Epithelial cell of proximal tubule (primary cell): ENCODE measurements at regions not wholly inside any gene's neighbourhood (a gene's known extent, or its start where the extent isn't known, plus 50 kb on each side); places are given as distances from the start of the nearest gene placed in this dataset.

Source experiments
- DNase-seq: peaks from one replicate; pipeline ENCODE4 v3.0.0-alpha.2; 2011; ENCODE audit warnings: low read depth
- H3K4me3 ChIP-seq: 2 replicates; pipeline ENCODE4 v1.5.1; 2011; ENCODE audit warnings: low read depth, mild to moderate bottlenecking, low read length
- CTCF ChIP-seq: conservative IDR thresholded peaks from 2 replicates; pipeline ENCODE4 v1.5.1; 2012; ENCODE audit warnings: low read depth, mild to moderate bottlenecking, low read length

DNA sequence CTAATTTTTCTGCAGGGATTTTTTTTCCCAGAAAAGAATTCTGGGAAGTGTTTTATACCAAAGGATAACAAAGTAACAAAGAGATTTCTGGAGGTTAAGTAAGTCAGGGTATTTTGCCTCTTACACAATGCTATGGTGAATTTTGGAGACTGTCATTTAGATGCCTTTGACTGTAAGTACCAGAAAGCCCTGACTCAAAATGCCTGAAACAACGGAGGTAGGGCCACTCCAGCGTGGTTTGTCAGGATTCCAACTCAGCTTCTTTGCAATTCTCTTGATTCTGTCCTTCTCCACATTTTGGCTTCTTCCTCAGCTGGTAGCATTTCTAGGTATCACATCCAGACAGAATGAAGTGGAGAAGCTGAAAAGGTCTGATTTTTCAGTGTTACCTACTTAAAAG is 106.5 kb downstream of the UCHL5 start:
- TF ChIP-seq CTCF = no peak
- DNase-seq = no peak
- H3K4me3 ChIP-seq = no peak overlapping the region

GRCh38 chr1:192954705-192955265 is 104.4 kb downstream of the UCHL5 start:
- H3K4me3 ChIP-seq = no peak overlapping the region
- no peak for TF ChIP-seq CTCF
- no peak for DNase-seq

- no peak for DNase-seq
- no peak for TF ChIP-seq CTCF
- no peak overlapping the region for H3K4me3 ChIP-seq
Observed at GRCh38 chr1:192958350-192958749, 100.8 kb downstream of the UCHL5 start.

DNA sequence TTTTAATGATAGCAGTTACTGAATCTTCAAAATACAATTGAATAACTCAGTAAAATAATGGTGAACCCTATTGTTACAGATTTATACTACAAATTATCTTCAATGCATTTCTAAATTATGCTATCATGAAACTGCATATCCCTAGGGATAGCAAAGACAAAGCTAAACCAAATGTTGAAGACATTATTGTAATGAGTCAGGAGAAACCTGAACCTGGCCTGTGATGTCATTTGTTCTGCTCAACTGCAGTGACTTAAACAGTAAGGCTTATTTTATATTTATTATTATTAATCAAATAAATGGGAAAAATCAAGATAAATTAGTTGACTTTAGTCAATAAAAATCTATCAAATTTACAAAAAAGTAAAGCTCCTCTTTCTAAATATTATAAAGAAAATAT is 100.3 kb downstream of the UCHL5 start:
- DNase-seq = no peak
- TF ChIP-seq CTCF = no peak
- no peak overlapping the region for H3K4me3 ChIP-seq

- no peak overlapping the region for H3K4me3 ChIP-seq
- no peak for TF ChIP-seq CTCF
- DNase-seq = no peak
Observed at GRCh38 chr1:192959657-192960186, 99.4 kb downstream of the UCHL5 start.
